ENCODE measurements at regions not wholly inside any gene's neighbourhood (a gene's known extent, or its start where the extent isn't known, plus 50 kb on each side); places are given as distances from the start of the nearest gene placed in this dataset.

GRCh38 chrX:124981420-124981819, 338.3 kb upstream of the TEX13C start:
- Histone ChIP-seq H4K20me1 (ENCODE audit: control insufficient read depth, insufficient read depth) (no peaks in the 10 kb centered on the region), H3K27me3 (replicated peaks in 1 of 2; ENCODE audit: control insufficient read depth in 2 of 2, insufficient read depth in 2 of 2, low read length in 1 of 2) (no peaks in the 10 kb centered on the region), H3K36me3 (ENCODE audit: control insufficient read depth in 2 of 2, insufficient read depth in 2 of 2, low read length in 1 of 2) (no peaks in the 10 kb centered on the region), H3K9ac (ENCODE audit: control insufficient read depth, insufficient read depth, low read length) (no peak overlapping the region), H3K27ac (ENCODE audit: control insufficient read depth, insufficient read depth) (no peak overlapping the region), H2AFZ (ENCODE audit: control insufficient read depth, low read depth, low read length) (no peak overlapping the region), H3K4me1 (ENCODE audit: control insufficient read depth, insufficient read depth, low read length) (no peaks in the 10 kb centered on the region), H3K4me2 (ENCODE audit: control insufficient read depth, insufficient read depth) (no peak overlapping the region), H3K79me2 (ENCODE audit: control insufficient read depth, insufficient read depth, low read length) (no peaks in the 10 kb centered on the region), H3K4me3 (no peak overlapping the region), H3K9me3 (replicated peaks; ENCODE audit: control insufficient read depth, insufficient read depth, low read length) (no peaks in the 10 kb centered on the region)
- POLR2A ChIA-PET, result no interaction called here
- in situ Hi-C loops (cut with MboI), result no loop called here
- CTCF ChIA-PET, result no interaction called here
- BruUV-seq (replicated peaks), result no TSS peak
- ATAC-seq (no peak), FAIRE-seq (no peak), DNase-seq (ENCODE audit: low read depth, low spot score) (no peak)
- 0% methylated on average over 1 of the region's 1 CpG for WGBS (ENCODE audit: insufficient coverage, insufficient replicate concordance, low lambda C conversion rate, missing lambda C conversion rate)
- RAD21 ChIA-PET (ENCODE audit: unreplicated experiment), result no interaction called here
- intact Hi-C loops (cut with micrococcal nuclease; ENCODE audit: unreplicated experiment), result no loop called here
- SMC1A ChIA-PET (ENCODE audit: uncharacterized antibody, unreplicated experiment), result no interaction called here
- TF ChIP-seq SP1 (IDR thresholded peaks at IDR 0.05; ENCODE audit: low read depth, low read length), result no peak
- TF ChIP-seq NRF1 (conservative IDR thresholded peaks at IDR 0.05; ENCODE audit: low read depth, low read length), result no peak
- no peak for TF ChIP-seq YY1 (IDR thresholded peaks at IDR 0.05; ENCODE audit: low read depth, low read length)
- TF ChIP-seq EP300 (IDR thresholded peaks at IDR 0.05; ENCODE audit: borderline replicate concordance in 1 of 2, control insufficient read depth in 1 of 2, low read depth in 2 of 2, low read length in 2 of 2), result no peak
- no peak for TF ChIP-seq BMI1 (IDR thresholded peaks at IDR 0.05; ENCODE audit: borderline replicate concordance)
- no peak for TF ChIP-seq NFYA (IDR thresholded peaks at IDR 0.05; ENCODE audit: borderline replicate concordance, low read depth, low read length)

GRCh38 chrX:124984140-124984813, 335.4 kb upstream of the TEX13C start:
- Histone ChIP-seq H2AFZ (ENCODE audit: control insufficient read depth, low read depth, low read length) (no peak overlapping the region), H3K4me2 (ENCODE audit: control insufficient read depth, insufficient read depth) (no peak overlapping the region), H3K4me3 (no peak overlapping the region), H3K4me1 (ENCODE audit: control insufficient read depth, insufficient read depth, low read length) (no peaks in the 10 kb centered on the region), H3K9ac (ENCODE audit: control insufficient read depth, insufficient read depth, low read length) (no peak overlapping the region), H3K36me3 (ENCODE audit: control insufficient read depth in 2 of 2, insufficient read depth in 2 of 2, low read length in 1 of 2) (no peaks in the 10 kb centered on the region), H3K27me3 (replicated peaks in 1 of 2; ENCODE audit: control insufficient read depth in 2 of 2, insufficient read depth in 2 of 2, low read length in 1 of 2) (no peaks in the 10 kb centered on the region), H4K20me1 (ENCODE audit: control insufficient read depth, insufficient read depth) (no peaks in the 10 kb centered on the region), H3K9me3 (replicated peaks; ENCODE audit: control insufficient read depth, insufficient read depth, low read length) (no peaks in the 10 kb centered on the region), H3K79me2 (ENCODE audit: control insufficient read depth, insufficient read depth, low read length) (no peaks in the 10 kb centered on the region), H3K27ac (ENCODE audit: control insufficient read depth, insufficient read depth) (no peak overlapping the region)
- BruUV-seq (replicated peaks), result no TSS peak
- SMC1A ChIA-PET (ENCODE audit: uncharacterized antibody, unreplicated experiment), result no interaction called here
- ATAC-seq, result no peak
- intact Hi-C loops (cut with micrococcal nuclease; ENCODE audit: unreplicated experiment), result no loop called here
- CTCF ChIA-PET, result no interaction called here
- POLR2A ChIA-PET, result no interaction called here
- FAIRE-seq, result no peak
- no peak for DNase-seq (ENCODE audit: low read depth, low spot score)
- in situ Hi-C loops (cut with MboI), result no loop called here
- RAD21 ChIA-PET (ENCODE audit: unreplicated experiment), result no interaction called here
- 49% methylated on average over 3 of the region's 3 CpGs for WGBS (ENCODE audit: insufficient coverage, insufficient replicate concordance, low lambda C conversion rate, missing lambda C conversion rate)
- TF ChIP-seq HDAC2 (IDR thresholded peaks at IDR 0.05) (no peak), SIN3A (IDR thresholded peaks at IDR 0.05; ENCODE audit: low read depth, low read length) (no peak), CBX5 (IDR thresholded peaks at IDR 0.05; ENCODE audit: low read depth) (no peak), BCL3 (IDR thresholded peaks at IDR 0.05; ENCODE audit: borderline replicate concordance, insufficient read depth, low read depth, low read length, poor library complexity, severe bottlenecking) (no peak), CHD1 (IDR thresholded peaks at IDR 0.05; ENCODE audit: low read depth, low read length) (no peak), USF1 (IDR thresholded peaks at IDR 0.05; ENCODE audit: borderline replicate concordance, extremely low read length, insufficient read depth, low read depth, low read length) (no peak), FOS (IDR thresholded peaks at IDR 0.05; ENCODE audit: borderline replicate concordance, extremely low read depth, insufficient read length) (no peak), GABPA (IDR thresholded peaks at IDR 0.05; ENCODE audit: low read depth) (no peak), RELA (IDR thresholded peaks at IDR 0.05; ENCODE audit: borderline replicate concordance, partially characterized antibody) (no peak)
